ENCODE measurements at regions not wholly inside any gene's neighbourhood (a gene's known extent, or its start where the extent isn't known, plus 50 kb on each side); places are given as distances from the start of the nearest gene placed in this dataset.

DNA sequence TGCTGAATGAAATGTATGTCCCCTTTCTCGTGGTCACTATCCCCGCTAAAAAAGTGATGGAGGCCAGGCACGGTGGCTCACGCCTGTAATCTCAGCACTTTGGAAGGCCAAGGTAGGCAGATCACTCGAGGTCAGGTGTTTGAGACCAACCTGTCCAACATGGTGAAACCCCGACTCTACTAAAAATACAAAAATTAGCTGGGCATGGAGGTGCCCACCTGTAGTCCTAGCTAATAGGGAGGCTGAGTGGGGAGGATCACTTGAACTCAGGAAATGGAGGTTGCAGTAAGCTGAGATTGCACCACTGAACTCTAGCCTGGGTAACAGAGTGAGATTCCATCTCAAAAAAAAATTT is 91.4 kb upstream of the MKLN1 start:
- DNase-seq: no peak

DNA sequence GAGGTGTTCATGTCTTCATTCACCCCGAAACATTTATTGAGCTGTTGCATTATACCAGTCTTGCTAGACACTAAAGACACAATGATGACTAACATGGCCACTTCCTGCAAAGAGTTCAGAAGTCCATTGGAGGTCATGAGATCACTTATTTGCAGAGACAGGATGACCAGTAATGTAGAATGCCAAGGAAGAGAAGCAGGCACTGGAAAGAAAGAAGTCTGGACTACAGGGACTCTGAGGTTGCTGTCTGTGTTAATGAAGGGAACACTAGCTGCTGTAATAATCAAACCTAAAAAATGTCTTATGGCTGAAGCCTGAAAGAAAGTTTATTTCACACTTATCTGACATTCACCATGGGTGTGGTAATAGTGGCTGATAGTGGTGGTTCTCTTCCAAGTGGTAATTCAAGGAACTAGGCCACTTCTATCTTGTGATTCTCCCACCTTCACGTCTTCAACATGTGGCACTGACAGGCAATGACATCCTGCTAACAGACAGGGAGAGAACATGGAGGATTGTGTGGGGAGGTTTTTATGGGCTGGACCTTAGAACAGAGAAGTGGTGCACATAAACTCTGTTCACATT is 89.2 kb upstream of the MKLN1 start:
- peak; percentile 15 for DNase-seq

GRCh38 chr7:131241386-131241785 is 86.3 kb upstream of the MKLN1 start:
- no peak for DNase-seq

- DNase-seq: no peak
Observed at GRCh38 chr7:131242123-131242650, 85.5 kb upstream of the MKLN1 start.

DNA sequence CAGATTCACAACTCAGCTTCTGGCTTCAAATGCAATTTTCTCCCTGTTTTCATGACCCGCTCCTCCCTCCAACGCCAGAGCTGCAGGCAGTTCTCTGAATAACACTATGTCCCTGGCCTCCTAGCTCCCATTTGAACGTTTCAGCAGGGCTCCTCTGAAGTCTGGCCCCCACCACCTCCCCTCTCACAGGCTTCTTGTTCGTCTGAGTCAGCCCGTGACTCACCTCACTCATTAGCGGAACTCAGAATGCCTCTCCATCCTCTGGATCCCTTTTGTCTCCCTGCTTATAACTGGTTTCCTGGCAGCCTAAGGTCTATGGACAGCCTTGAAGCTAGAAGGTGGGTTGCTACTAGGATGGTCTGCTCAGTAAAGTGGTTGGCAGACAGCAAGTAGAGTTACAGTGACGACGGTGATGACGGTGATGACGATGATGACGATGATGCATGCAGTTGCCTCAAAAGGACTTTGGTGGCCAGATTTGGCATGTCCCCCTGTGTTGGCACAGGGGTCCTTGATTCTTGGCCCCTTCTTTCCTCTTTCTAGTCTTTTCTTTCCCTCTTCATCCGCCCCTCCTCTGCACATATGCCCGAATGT is 83.3 kb upstream of the MKLN1 start:
- no peak for DNase-seq

GRCh38 chr7:131249003-131249402 is 78.7 kb upstream of the MKLN1 start:
- DNase-seq: no peak

- no peak for DNase-seq
Observed at GRCh38 chr7:131249483-131249882, 78.2 kb upstream of the MKLN1 start.

GRCh38 chr7:131250331-131250730 is 77.3 kb upstream of the MKLN1 start:
- no peak for DNase-seq

DNA sequence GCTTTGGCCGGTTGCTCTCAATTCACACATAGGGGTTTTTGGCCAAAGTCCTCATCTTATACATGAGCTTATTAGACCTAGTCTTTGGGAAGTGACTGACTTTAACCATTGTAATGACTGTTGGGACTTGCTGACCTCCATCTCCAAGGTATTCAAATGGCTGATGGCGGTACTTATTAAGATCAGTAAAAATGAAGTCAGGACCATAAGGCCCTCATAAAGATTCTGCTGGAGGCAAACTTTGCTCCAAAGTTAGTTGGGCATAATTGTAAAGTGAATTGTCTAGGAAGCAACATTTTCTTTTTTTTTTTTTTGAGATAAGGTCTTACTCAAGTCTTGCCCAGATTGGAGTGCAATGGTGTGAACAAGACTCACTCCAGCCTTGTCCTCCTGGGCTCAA is 76.3 kb upstream of the MKLN1 start:
- DNase-seq: no peak

DNA sequence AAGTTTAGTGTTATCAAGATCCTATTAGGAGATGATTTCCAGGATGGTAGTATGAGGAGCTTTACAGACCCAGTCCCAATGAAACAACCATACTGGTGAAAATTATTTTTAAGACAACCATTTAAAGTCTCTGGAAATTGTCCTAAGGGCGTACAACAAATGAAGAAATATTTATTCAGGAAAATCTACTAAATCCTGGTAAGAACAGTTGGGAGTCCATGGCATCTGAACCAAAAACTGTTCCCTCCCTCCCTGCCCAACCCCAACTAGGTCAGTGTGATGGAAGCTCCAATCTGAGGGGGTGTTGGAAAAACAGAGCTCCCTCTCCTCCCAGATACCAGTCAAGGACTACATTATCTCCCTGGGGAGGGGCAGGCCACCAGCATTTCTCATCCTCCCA is 74.7 kb upstream of the MKLN1 start:
- no peak for DNase-seq

- no peak for DNase-seq
Observed at GRCh38 chr7:131254211-131254610, 73.5 kb upstream of the MKLN1 start.

DNA sequence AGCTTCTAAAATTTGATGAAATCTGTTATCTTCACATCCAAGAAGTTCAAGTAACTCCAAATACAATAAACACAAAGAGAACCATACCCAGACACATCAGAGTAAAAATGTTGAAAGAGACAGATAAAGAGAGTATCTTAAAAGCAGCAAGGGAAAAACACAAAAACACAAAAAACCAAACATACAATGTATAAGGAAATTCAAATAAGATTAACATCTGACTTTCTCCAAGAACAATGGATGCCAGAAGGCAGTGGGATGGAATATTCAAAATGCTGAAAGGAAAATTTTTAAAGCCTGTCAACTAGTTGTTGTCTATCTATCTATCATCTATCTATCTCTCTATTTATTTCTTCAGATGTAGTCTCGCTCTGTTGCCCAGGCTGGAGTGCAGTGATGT is 72.4 kb upstream of the MKLN1 start:
- no peak for DNase-seq

DNA sequence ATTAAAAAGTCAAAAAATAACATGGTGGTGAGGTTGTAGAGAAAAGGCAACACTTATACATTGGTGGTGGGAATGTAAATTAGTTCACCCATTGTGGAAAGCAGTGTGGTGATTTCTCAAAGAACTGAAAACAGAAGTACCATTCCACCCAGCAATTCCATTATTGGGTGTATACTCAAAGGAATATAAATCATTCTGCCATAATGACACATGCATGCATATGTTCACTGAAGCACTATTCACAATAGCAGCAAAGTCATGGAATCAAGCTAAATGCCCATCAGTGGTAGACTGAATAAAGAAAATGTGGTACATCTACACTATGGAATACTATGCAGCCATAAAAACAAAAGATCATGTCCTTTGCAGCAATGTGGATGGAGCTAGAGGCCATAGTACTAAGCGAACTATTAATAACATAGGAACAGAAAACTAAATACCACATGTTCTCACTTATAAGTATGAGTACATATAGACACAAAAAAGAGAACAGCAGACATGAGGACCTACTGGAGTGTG is 66.1 kb upstream of the MKLN1 start:
- DNase-seq: no peak

DNA sequence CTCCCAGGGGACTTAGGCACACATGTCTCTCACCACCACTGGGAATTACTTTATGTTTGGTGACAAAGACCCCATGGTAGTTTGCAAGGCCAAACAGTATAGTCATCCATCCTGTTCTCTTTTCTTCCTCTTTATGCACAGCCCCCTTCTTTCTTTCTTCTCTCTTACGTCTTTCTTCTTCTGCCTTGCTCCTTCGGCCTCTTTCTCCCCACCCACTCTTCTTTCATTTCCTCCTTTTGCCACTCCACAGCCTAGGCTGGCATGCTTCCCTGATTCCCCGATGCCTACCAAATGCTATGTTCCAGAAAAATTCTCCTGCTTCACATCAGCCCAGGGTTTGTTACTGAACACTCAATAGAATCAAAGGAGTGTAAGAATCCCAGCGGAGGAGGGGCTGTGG is 62.4 kb upstream of the MKLN1 start:
- no peak for DNase-seq

GRCh38 chr7:131267631-131268030 is 60.0 kb upstream of the MKLN1 start:
- no peak for DNase-seq

DNA sequence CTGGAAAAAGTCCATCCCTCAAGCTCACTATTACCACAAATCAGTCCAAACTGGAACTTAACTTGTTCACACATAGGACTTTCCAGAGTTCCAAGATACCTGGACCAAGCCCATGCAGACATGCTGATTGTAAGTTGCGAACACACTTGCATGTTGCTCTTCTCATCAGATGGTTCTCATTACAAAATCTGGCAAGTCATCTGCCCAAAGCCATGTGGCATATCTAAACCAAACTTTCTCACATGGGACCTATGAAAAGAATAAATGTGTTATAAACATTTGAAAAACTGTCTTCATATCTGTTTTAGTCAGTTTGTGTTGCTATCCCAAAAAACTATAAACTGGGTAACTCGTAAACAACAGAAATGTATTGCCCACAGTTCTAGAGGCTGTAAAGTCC is 58.8 kb upstream of the MKLN1 start:
- DNase-seq: no peak

DNA sequence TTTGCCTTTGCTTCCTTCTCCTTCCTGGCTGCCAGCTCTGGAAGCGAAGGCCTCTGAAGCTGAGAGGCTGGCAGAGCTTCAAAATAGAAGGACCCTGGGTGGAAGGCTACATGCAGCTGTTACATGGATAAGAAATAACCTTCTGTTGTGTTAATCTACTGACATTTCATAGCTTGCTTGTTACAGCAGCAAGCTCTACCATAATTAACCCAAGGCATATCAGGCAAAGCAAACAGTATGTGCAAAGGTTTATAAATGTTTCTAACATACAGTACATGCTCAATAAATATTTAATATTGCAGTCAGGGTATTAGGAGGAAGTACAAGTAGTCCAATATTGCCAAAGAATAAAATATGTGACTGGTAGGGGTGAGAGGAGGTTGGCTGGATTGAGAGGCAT is 55.6 kb upstream of the MKLN1 start:
- DNase-seq: no peak

GRCh38 chr7:131274986-131275385 is 52.7 kb upstream of the MKLN1 start:
- no peak for DNase-seq

GRCh38 chr7:131276190-131276589 is 51.5 kb upstream of the MKLN1 start:
- DNase-seq: no peak

GRCh38 chr7:131276748-131277147 is 50.9 kb upstream of the MKLN1 start:
- DNase-seq: no peak
